GM18951 (cell line): ENCODE measurements at regions not wholly inside any gene's neighbourhood (a gene's known extent, or its start where the extent isn't known, plus 50 kb on each side); places are given as distances from the start of the nearest gene placed in this dataset.

Source experiments
- POLR2A ChIP-seq: IDR thresholded peaks from 4 replicates; pipeline ENCODE4 v1.6.1; 2011; ENCODE audit warnings: mild to moderate bottlenecking; ENCODE audit not compliant: insufficient read length, insufficient read depth; ENCODE audit errors: extremely low read depth
- in situ Hi-C: fragments of 300-500 bp; cut with MboI; formaldehyde crosslinking; loops from one replicate; pipeline ENCODE4 v1.12.0; 2022; ENCODE audit warnings: low sequenced_read_pairs, mixed read lengths, inconsistent platforms; ENCODE audit not compliant: unreplicated experiment

DNA sequence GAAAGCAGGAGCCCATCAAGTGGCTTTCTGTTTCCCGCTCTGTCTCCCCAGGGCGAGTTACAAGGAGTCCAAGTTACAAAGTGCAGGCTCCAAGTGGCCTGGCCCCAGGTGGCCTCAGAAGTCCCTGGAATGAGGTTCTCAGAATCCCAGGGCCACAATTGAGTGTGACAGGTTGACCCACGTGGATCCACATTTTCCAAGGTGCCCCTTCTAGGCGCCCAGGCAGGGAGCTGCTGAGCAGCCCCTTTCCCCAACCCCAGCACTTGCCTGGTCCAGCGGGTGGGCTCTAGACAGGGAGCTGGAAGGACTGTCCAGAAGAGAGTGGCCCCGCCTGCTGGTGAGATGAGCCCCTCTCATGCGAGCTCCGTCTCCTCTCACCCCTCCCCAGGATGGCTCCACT lies 253.4 kb downstream of the CYP26B1 start:
- TF ChIP-seq POLR2A: no peak
- in situ Hi-C loops: no loop called here

GRCh38 chr2:71893646-71894045 lies 254.0 kb downstream of the CYP26B1 start:
- TF ChIP-seq POLR2A: no peak
- in situ Hi-C loops: no loop called here

DNA sequence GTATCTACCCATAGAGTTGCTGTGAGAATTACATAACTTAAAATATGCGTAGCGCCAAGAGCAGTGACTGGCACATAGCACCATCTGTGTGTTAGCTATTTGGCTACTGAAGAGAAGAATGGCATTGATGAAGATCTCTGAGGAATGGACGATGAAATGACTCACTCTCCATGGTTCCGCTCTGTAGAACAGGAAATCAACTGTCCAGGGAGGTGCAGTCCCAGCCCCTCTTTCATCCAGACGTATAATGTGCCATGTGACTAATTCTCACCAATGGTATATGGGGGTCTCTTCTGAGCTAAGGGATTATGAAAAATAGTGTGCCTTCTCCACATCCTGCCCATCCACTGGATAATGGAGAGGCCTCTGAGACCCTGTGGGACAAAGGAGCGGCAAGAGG lies 254.8 kb downstream of the CYP26B1 start:
- in situ Hi-C loops: no loop called here
- TF ChIP-seq POLR2A: no peak

GRCh38 chr2:71892423-71892730 lies 255.3 kb downstream of the CYP26B1 start:
- in situ Hi-C loops: no loop called here

GRCh38 chr2:71891719-71892422 lies 255.8 kb downstream of the CYP26B1 start:
- TF ChIP-seq POLR2A: no peak
- in situ Hi-C loops: no loop called here

More at GRCh38 chr2:71892423-71892730, 255.3 kb downstream of the CYP26B1 start:
- TF ChIP-seq POLR2A: no peak

GRCh38 chr2:71891155-71891554 lies 256.5 kb downstream of the CYP26B1 start:
- in situ Hi-C loops: no loop called here
- TF ChIP-seq POLR2A: no peak

DNA sequence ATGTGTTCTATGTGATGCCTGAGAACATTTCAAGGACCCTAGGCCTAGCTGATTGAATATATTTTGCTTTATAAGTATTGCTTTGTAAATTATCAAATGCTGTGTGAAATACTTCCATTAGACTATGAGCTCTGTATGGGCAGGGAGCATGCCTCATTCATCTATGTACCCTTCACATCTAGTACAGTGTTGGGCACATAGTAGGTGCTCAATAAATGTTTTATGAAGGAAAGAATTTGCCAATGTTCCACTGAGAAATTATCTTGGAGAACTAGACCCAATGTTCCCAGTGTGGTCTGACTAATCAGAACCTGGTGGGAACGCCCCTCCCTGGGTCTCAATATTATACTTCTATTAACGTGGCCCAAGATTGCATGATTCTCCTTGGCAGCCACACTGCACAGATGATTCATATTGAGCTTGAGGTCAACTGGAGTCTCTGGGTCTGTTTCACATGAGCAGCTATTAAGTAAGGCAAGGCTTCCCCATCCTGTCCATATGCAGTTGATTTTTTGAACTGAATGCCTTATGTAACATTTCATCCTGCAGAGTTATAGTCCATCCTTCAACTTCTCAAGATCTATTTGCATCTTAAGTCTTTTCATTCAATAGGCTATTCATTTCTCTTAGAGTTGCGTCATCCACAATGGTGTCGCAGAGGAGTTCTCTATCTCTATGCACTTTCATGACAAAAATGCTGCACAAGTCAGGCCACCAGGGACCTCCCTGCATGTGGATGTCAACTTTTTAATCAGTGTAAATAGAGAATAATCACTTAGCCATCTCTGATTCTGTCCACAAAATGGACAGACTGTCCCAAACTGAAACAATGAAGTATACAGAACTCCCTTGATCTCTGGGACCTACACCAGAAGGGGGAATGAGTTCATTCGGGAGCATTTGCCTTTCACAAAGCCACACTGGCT lies 257.6 kb downstream of the CYP26B1 start:
- in situ Hi-C loops: no loop called here
- TF ChIP-seq POLR2A: no peak

DNA sequence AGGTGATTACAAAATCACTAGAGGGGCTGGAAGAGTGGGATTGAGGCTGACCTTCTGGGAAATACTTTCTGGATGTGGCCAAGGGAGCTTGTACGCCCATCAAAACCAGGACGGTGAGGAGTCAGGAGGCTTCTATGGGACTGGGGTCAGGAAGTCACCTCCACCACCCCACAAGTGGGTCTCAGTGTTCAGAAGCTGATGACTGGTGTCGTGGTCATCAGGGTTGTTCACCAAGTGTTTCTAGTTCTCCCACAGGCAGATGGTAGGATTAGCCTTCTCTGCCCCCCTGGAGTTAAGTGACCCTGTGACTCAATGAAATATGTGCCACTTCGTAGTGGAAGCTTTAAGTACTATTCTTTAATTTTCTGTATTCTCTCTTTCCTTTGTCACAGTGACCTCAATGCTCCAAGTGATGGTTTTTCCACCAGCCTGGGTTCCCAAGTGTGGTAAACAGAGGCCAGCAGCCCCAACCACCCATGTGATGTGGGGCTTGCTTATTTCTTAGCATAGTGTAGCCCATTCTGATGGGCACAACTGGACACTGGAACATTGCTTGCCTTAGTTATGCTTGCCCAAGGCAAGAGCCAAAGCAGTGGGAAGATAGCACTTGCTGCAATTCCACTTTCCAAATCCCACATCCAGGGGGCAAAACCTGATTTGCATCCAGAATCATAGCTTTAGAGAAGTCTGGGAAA lies 258.8 kb downstream of the CYP26B1 start:
- TF ChIP-seq POLR2A: no peak
- in situ Hi-C loops: no loop called here

DNA sequence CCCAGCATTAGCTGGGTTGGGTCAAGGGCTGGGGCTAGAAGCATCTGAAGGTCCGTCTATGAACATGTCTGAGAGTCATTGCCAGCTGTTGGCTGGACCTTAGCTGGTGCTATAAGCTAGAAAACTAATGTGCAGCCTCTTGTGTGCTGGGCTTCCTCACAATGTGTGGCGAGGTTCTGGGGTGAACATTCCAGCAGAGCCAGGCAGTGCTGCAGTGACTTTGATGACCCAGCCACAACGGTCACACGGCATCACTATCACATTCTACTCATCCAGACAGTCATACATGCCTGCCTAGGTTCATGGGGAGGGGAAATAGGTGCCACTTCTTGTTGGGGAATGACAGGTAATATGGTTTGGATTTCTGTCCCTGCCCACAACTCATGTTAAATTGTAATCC lies 260.5 kb downstream of the CYP26B1 start:
- TF ChIP-seq POLR2A: no peak
- in situ Hi-C loops: no loop called here

DNA sequence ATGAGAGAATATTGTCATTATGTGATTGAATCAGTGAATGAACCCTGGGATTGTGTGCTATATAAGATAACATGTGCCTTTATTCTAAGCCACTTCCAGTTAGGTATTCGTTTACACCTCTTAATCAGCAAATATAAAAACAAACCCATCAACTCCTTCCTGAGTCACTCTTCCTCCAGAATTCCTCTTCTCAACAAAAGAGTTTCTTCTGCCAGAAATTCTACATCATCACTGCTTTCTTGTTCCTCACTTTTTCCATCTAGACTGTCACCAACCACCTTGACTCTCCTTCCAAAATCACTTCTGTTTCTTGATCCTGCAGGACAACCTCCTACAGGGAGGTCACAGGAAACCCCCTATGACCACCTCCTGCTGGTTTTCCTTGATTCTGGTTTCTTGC lies 261.4 kb downstream of the CYP26B1 start:
- in situ Hi-C loops: no loop called here
- TF ChIP-seq POLR2A: no peak

- in situ Hi-C loops: no loop called here
These were observed 263.2 kb downstream of the CYP26B1 start for GRCh38 chr2:71884303-71885042.

DNA sequence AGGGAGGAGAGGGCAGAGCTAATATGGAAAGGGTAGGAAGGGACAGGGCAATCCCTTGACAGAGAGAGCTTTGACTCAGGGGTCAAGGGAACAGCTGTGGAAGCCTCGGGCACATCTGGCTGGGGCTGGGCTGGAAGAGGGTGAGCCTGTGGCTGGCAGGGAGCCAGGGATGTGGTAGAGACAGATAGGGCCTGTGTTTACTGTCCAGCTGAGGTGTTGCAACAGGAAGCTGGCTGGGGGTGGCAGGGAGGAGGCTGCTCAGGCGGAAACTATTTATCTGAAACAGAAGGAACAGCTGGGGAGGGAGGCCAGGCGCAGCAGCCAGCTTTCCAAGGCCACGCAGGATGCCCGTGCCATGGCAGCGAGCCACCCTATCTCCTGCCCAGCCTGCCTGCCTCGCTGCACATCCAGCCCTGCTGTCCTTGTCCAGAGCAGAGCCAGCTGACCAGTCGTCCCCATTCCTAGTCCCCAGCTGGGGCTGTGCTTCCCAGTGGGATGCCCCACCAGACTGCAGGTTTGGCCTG lies 264.7 kb downstream of the CYP26B1 start:
- TF ChIP-seq POLR2A: no peak
- in situ Hi-C loops: no loop called here

More at GRCh38 chr2:71884303-71885042, 263.2 kb downstream of the CYP26B1 start:
- no peak for TF ChIP-seq POLR2A
